HepG2 (cell line): ENCODE measurements at regions not wholly inside any gene's neighbourhood (a gene's known extent, or its start where the extent isn't known, plus 50 kb on each side); places are given as distances from the start of the nearest gene placed in this dataset.

ENCODE experiments used
- CBX5 ChIP-seq: sonication (generic); formaldehyde crosslinking; IDR thresholded peaks from 2 replicates; pipeline ENCODE4 v1.4.0; 2020; ENCODE audit warnings: missing genetic modification reagents, borderline replicate concordance
- CREM ChIP-seq, 2 experiments: sonication (generic) in 1 of 2; formaldehyde crosslinking in 1 of 2; IDR thresholded peaks; 2 replicates each; pipeline versions ENCODE4 v1.4.0 to v1.6.1; 2016 to 2020; ENCODE audit warnings: antibody characterized with exemption in 1 of 2, mild to moderate bottlenecking in 1 of 2, missing genetic modification reagents in 1 of 2
- NCOR1 ChIP-seq: fragments of 200-600 bp; sonication (generic); IDR thresholded peaks from 2 replicates; pipeline ENCODE4 v1.7.0; 2017; ENCODE audit warnings: antibody characterized with exemption, low read length, borderline replicate concordance
- RFX5 ChIP-seq: IDR thresholded peaks from 2 replicates; pipeline ENCODE4 v1.6.1; 2011; ENCODE audit warnings: low read depth, low read length, improper control_type of control experiment
- SMC3 ChIP-seq: IDR thresholded peaks from 2 replicates; pipeline ENCODE4 v1.6.1; 2011; ENCODE audit warnings: low read length, improper control_type of control experiment
- TARDBP ChIP-seq: sonication (generic); formaldehyde crosslinking; IDR thresholded peaks from 2 replicates; pipeline ENCODE4 v1.8.0; 2022; ENCODE audit warnings: mild to moderate bottlenecking, missing genetic modification reagents
- TP53 ChIP-seq: sonication (generic); formaldehyde crosslinking; conservative IDR thresholded peaks from 2 replicates; pipeline ENCODE4 v1.4.0; 2020; ENCODE audit warnings: missing genetic modification reagents
- ZNF619 ChIP-seq: sonication (generic); formaldehyde crosslinking; IDR thresholded peaks from 2 replicates; pipeline ENCODE4 v1.4.0; 2020; ENCODE audit warnings: mild to moderate bottlenecking, missing genetic modification reagents
- TF ChIP-seq, protein P1 (sequence below): sonication (generic); formaldehyde crosslinking; IDR thresholded peaks from 2 replicates; pipeline ENCODE4 v1.5.0; 2020; ENCODE audit warnings: mild to moderate bottlenecking, missing genetic modification reagents, moderate library complexity
- TF ChIP-seq, protein P2 (sequence below): sonication (generic); formaldehyde crosslinking; IDR thresholded peaks from 2 replicates; pipeline ENCODE4 v1.8.1; 2022; ENCODE audit warnings: mild to moderate bottlenecking, missing genetic modification reagents
- TF ChIP-seq, protein P3 (sequence below): sonication (generic); formaldehyde crosslinking; IDR thresholded peaks from 2 replicates; pipeline ENCODE4 v1.8.0; 2022; ENCODE audit warnings: mild to moderate bottlenecking, missing genetic modification reagents; ENCODE audit not compliant: insufficient replicate concordance

DNA sequence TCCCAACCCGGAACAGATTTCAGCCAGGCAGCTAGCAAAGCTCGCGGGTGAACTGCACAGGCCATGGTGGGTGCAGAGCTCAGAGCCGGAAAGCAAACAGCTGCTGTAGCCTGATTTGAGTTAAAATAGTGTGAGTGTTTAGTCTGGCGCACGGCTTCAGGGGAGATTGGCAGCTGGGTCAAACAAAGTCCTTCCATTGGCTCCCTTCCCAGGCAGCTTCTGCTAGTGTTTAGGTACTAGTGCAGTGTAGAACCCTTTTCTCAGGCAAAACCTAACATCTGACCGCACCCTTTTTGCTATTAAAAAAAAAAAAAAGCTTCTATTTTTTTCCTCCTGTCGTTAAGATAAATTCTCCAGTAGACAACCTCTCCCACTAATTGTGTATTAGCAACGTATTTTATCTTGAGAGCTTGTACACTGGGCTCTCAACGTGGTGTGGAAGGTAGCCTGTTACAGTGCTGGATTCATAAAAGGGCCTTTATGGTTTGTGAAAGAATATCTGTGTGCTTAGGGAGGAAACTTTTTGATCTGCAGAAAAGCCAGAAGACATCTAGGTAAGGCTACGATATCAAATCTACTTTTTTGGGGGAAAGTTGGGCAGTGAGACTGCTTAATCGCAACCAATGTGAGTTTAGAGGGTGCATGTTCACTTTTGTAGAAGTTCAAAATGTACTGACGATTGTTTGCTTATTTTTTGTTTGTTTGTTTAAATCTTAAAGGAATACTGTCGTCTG lies 689.6 kb downstream of the USP25 start:
- TF ChIP-seq, protein P1, sequence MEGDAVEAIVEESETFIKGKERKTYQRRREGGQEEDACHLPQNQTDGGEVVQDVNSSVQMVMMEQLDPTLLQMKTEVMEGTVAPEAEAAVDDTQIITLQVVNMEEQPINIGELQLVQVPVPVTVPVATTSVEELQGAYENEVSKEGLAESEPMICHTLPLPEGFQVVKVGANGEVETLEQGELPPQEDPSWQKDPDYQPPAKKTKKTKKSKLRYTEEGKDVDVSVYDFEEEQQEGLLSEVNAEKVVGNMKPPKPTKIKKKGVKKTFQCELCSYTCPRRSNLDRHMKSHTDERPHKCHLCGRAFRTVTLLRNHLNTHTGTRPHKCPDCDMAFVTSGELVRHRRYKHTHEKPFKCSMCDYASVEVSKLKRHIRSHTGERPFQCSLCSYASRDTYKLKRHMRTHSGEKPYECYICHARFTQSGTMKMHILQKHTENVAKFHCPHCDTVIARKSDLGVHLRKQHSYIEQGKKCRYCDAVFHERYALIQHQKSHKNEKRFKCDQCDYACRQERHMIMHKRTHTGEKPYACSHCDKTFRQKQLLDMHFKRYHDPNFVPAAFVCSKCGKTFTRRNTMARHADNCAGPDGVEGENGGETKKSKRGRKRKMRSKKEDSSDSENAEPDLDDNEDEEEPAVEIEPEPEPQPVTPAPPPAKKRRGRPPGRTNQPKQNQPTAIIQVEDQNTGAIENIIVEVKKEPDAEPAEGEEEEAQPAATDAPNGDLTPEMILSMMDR (CRISPR knock-in tag) = no peak
- TF ChIP-seq TP53 (CRISPR knock-in tag) (no peak), NCOR1 (no peak), CBX5 (CRISPR knock-in tag) (no peak), RFX5 (no peak), SMC3 (no peak), CREM (IDR thresholded peaks at IDR 0.05) (no peak), CREM (CRISPR knock-in tag; IDR thresholded peaks at IDR 0.05) (no peak), ZNF619 (CRISPR knock-in tag) (no peak), TARDBP (CRISPR knock-in tag) (no peak)
- TF ChIP-seq, protein P2, sequence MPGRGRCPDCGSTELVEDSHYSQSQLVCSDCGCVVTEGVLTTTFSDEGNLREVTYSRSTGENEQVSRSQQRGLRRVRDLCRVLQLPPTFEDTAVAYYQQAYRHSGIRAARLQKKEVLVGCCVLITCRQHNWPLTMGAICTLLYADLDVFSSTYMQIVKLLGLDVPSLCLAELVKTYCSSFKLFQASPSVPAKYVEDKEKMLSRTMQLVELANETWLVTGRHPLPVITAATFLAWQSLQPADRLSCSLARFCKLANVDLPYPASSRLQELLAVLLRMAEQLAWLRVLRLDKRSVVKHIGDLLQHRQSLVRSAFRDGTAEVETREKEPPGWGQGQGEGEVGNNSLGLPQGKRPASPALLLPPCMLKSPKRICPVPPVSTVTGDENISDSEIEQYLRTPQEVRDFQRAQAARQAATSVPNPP = no peak
- TF ChIP-seq, protein P3, sequence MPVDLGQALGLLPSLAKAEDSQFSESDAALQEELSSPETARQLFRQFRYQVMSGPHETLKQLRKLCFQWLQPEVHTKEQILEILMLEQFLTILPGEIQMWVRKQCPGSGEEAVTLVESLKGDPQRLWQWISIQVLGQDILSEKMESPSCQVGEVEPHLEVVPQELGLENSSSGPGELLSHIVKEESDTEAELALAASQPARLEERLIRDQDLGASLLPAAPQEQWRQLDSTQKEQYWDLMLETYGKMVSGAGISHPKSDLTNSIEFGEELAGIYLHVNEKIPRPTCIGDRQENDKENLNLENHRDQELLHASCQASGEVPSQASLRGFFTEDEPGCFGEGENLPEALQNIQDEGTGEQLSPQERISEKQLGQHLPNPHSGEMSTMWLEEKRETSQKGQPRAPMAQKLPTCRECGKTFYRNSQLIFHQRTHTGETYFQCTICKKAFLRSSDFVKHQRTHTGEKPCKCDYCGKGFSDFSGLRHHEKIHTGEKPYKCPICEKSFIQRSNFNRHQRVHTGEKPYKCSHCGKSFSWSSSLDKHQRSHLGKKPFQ = no peak
